B cell (primary cell): ENCODE measurements at regions not wholly inside any gene's neighbourhood (a gene's known extent, or its start where the extent isn't known, plus 50 kb on each side); places are given as distances from the start of the nearest gene placed in this dataset.

Experiments
- ATAC-seq: fragments of 200-7000 bp; cut with Tn5 transposase; one replicate; pipeline ENCODE4 v1.10.0; 2021; ENCODE audit warnings: low read depth, mild to moderate bottlenecking, moderate number of reproducible peaks, moderate library complexity
- CTCF ChIA-PET: fragments of 350-600 bp; sonication (Branson Sonifier 250); formaldehyde crosslinking; loops from one replicate; lab custom pipeline; 2021; ENCODE audit warnings: antibody characterized with exemption, inconsistent platforms; lab: Charles Lee
- POLR2A ChIA-PET: fragments of 350-600 bp; sonication (Branson Sonifier 250); formaldehyde crosslinking; loops from one replicate; lab custom pipeline; 2021; ENCODE audit warnings: antibody characterized with exemption; lab: Charles Lee
- DNase-seq: peaks from one replicate; pipeline ENCODE4 v3.0.0; 2013
- H2AFZ ChIP-seq: 2 replicates; pipeline ENCODE4 v1.6.1; 2012; ENCODE audit warnings: mild to moderate bottlenecking, low read depth, low read length; ENCODE audit not compliant: insufficient read depth, poor library complexity, severe bottlenecking
- H3K27ac ChIP-seq, 2 donors: 1 replicate in 1 of 2; 2 replicates in 1 of 2; pipeline ENCODE4 v1.5.1; 2012 to 2013; ENCODE audit warnings: low read length in 2 of 2, mild to moderate bottlenecking in 2 of 2, moderate library complexity in 1 of 2
- H3K27me3 ChIP-seq, 4 experiments: fragments of 200-600 bp in 1 of 4; sonication (generic) in 1 of 4; replicated peaks in 1 of 4; 1 replicate in 2 of 4; 2 replicates in 2 of 4; pipeline versions ENCODE4 v1.6.1 to v1.7.0; 2013 to 2016; ENCODE audit warnings: low read length in 3 of 4, mild to moderate bottlenecking in 2 of 4, mixed read lengths in 1 of 4, moderate library complexity in 1 of 4; ENCODE audit not compliant: insufficient read depth in 4 of 4, control insufficient read depth in 3 of 4; ENCODE audit errors: control extremely low read depth in 1 of 4
- H3K36me3 ChIP-seq, 2 experiments: replicated peaks in 1 of 2; 1 replicate in 1 of 2; 2 replicates in 1 of 2; pipeline versions ENCODE4 v1.6.1 to v1.7.1; 2013; ENCODE audit warnings: low read length in 1 of 2; ENCODE audit not compliant: insufficient read depth in 2 of 2, control insufficient read depth in 1 of 2; ENCODE audit errors: control extremely low read depth in 1 of 2, extremely low read depth in 1 of 2
- H3K4me1 ChIP-seq, 2 donors: fragments of 200-600 bp in 1 of 2; sonication (generic) in 1 of 2; 1 replicate in 1 of 2; 2 replicates in 1 of 2; pipeline versions ENCODE4 v1.5.1 to v1.6.1; 2013 to 2017; ENCODE audit warnings: low read length in 2 of 2; ENCODE audit not compliant: control insufficient read depth in 2 of 2, insufficient read depth in 2 of 2
- H3K4me2 ChIP-seq: replicated peaks from 2 replicates; pipeline ENCODE3; 2012; ENCODE audit warnings: mild to moderate bottlenecking, low read depth, low read length; ENCODE audit not compliant: poor library complexity, severe bottlenecking
- H3K4me3 ChIP-seq, 5 experiments: fragments of 200-600 bp in 1 of 5; sonication (generic) in 1 of 5; 1 replicate in 3 of 5; 2 replicates in 2 of 5; pipeline versions ENCODE4 v1.5.1 to v1.7.0; 2011 to 2016; ENCODE audit warnings: low read length in 4 of 5, mild to moderate bottlenecking in 4 of 5, low read depth in 2 of 5, control low read depth in 1 of 5, moderate library complexity in 1 of 5; ENCODE audit not compliant: insufficient read depth in 1 of 5; ENCODE audit errors: control extremely low read depth in 1 of 5, extremely low read depth in 1 of 5
- H3K79me2 ChIP-seq: fragments of 200-600 bp; sonication (generic); one replicate; pipeline ENCODE4 v1.6.0; 2016; ENCODE audit warnings: low read length; ENCODE audit not compliant: control insufficient read depth, insufficient read depth
- H3K9ac ChIP-seq: fragments of 200-600 bp; sonication (generic); 2 replicates; pipeline ENCODE4 v1.6.1; 2017; ENCODE audit warnings: mild to moderate bottlenecking, low read length, moderate library complexity
- H3K9me3 ChIP-seq, 3 donors: one replicate each; pipeline versions ENCODE4 v1.6.1 to v1.7.1; 2013; ENCODE audit warnings: low read length in 2 of 3; ENCODE audit not compliant: control insufficient read depth in 2 of 3, insufficient read depth in 1 of 3; ENCODE audit errors: control extremely low read depth in 1 of 3
- H4K20me1 ChIP-seq: 2 replicates; pipeline ENCODE4 v1.6.0; 2012; ENCODE audit warnings: mild to moderate bottlenecking, low read length; ENCODE audit not compliant: insufficient read depth, control insufficient read depth, poor library complexity, severe bottlenecking
- H3K27ac Mint-ChIP-seq: one replicate; pipeline ENCODE4 v1.8.0; 2021; ENCODE audit warnings: mixed read lengths
- H3K27me3 Mint-ChIP-seq: one replicate; pipeline ENCODE4 v1.8.0; 2021; ENCODE audit warnings: mixed read lengths
- H3K4me1 Mint-ChIP-seq: one replicate; pipeline ENCODE4 v1.8.0; 2021; ENCODE audit warnings: mixed read lengths
- H3K4me3 Mint-ChIP-seq: one replicate; pipeline ENCODE4 v1.8.0; 2021; ENCODE audit warnings: mixed read lengths
- H3K9me3 Mint-ChIP-seq: one replicate; pipeline ENCODE4 v1.8.0; 2022; ENCODE audit warnings: mixed read lengths; ENCODE audit not compliant: insufficient read depth
- EZH2 ChIP-seq: IDR thresholded peaks from 2 replicates; pipeline ENCODE4 v1.6.1; 2012; ENCODE audit warnings: borderline replicate concordance, low read depth, mild to moderate bottlenecking, moderate library complexity, low read length; ENCODE audit not compliant: insufficient read depth, poor library complexity, severe bottlenecking
- WGBS: methylation state at CpG from one replicate; pipeline ENCODE4 v1.1.5; 2013; ENCODE audit warnings: missing lambda C conversion rate; ENCODE audit not compliant: insufficient coverage; 5-methylcytosine and 5-hydroxymethylcytosine counted together
- intact Hi-C: fragments of 100-400 bp; cut with micrococcal nuclease; formaldehyde crosslinking; loops from one replicate; pipeline ENCODE4 v1.10.0; 2022
- TF ChIP-seq, protein P1 (sequence below): fragments of 200-600 bp; IDR thresholded peaks from one replicate; pipeline ENCODE4 v1.8.0; 2022; ENCODE audit warnings: antibody characterized with exemption, mild to moderate bottlenecking

DNA sequence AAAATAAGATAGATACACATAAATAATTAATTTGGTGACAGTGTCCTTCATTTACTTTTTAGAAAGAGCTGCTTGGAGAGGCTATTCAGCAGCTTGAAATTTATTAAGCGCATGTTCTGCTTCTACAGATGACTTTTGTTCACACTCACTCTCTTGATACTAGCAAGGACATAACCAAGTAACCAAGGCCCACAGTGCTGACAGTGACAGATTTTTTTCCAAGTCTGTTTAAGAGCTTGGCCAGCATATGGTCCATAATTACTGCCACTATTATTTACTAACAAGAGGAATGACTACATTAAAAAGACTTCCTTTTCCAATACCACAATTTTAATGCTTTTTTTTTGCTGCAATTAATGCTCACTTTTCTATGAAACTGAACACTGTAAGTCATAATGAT lies 673.7 kb upstream of the MIR17HG start:
- Mint-ChIP-seq H3K4me1 (no peaks in the 10 kb centered on the region), H3K27ac (no peak overlapping the region), H3K27me3 (no peaks in the 10 kb centered on the region), H3K9me3 (peaks cover 3% of the 10 kb centered on the region), H3K4me3 (no peak overlapping the region)
- H3K9ac ChIP-seq: no peak overlapping the region
- no peak overlapping the region for H3K4me2 ChIP-seq
- peaks cover 0 to 3% (median 0%) of the 10 kb centered on the region in 3 donors for H3K9me3 ChIP-seq
- H3K4me1 ChIP-seq: no peaks in the 10 kb centered on the region
- ATAC-seq: no peak
- H2AFZ ChIP-seq: no peak overlapping the region
- H3K27me3 ChIP-seq: no peaks in the 10 kb centered on the region
- DNase-seq: no peak
- H3K27ac ChIP-seq: no peak overlapping the region
- no peaks in the 10 kb centered on the region for H4K20me1 ChIP-seq
- ChIA-PET CTCF (no interaction called here), POLR2A (no interaction called here)
- intact Hi-C loops: no loop called here
- no peaks in the 10 kb centered on the region for H3K79me2 ChIP-seq
- no peaks in the 10 kb centered on the region for H3K36me3 ChIP-seq
- TF ChIP-seq EZH2: no peak
- TF ChIP-seq, protein P1, sequence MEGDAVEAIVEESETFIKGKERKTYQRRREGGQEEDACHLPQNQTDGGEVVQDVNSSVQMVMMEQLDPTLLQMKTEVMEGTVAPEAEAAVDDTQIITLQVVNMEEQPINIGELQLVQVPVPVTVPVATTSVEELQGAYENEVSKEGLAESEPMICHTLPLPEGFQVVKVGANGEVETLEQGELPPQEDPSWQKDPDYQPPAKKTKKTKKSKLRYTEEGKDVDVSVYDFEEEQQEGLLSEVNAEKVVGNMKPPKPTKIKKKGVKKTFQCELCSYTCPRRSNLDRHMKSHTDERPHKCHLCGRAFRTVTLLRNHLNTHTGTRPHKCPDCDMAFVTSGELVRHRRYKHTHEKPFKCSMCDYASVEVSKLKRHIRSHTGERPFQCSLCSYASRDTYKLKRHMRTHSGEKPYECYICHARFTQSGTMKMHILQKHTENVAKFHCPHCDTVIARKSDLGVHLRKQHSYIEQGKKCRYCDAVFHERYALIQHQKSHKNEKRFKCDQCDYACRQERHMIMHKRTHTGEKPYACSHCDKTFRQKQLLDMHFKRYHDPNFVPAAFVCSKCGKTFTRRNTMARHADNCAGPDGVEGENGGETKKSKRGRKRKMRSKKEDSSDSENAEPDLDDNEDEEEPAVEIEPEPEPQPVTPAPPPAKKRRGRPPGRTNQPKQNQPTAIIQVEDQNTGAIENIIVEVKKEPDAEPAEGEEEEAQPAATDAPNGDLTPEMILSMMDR: no peak
- WGBS: 89% methylated on average over 1 of the region's 1 CpG
- no peak overlapping the region for H3K4me3 ChIP-seq

DNA sequence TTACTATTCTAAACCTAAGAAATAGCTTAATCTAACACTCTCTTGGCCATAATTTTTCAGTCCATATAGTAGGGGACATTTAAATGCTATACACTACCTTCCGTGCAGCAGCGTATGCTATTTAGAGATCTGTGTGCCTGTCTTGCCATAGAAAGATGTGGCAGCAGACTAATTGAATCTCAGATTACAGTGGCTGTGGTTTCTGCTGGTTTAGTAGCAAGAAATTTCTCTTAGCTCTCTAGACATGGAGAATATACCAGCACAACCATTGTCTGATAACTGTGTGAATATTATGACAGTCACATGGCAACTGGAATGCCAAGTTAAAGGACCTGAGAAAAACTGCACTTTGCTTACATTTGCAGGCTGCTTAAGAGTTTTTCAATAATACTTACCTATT lies 672.4 kb upstream of the MIR17HG start:
- Histone ChIP-seq H4K20me1 (no peaks in the 10 kb centered on the region), H2AFZ (no peak overlapping the region), H3K79me2 (no peaks in the 10 kb centered on the region), H3K36me3 (no peaks in the 10 kb centered on the region), H3K4me1 (no peaks in the 10 kb centered on the region), H3K4me3 (no peak overlapping the region), H3K4me2 (no peak overlapping the region), H3K27ac (no peak overlapping the region), H3K9me3 (peaks cover 0 to 3% (median 0%) of the 10 kb centered on the region in 3 donors), H3K27me3 (no peaks in the 10 kb centered on the region), H3K9ac (no peak overlapping the region)
- Mint-ChIP-seq H3K4me3 (no peak overlapping the region), H3K27me3 (no peaks in the 10 kb centered on the region), H3K9me3 (peaks cover 3% of the 10 kb centered on the region), H3K27ac (no peak overlapping the region), H3K4me1 (no peaks in the 10 kb centered on the region)
- no peak for ATAC-seq
- POLR2A ChIA-PET: no interaction called here
- no CpG with 5 or more reads among the region's 2 CpGs for WGBS
- TF ChIP-seq, protein P1: no peak
- TF ChIP-seq EZH2: no peak
- no peak for DNase-seq
- intact Hi-C loops: no loop called here
- CTCF ChIA-PET: no interaction called here
